Ramos (cell line): ENCODE measurements at regions not wholly inside any gene's neighbourhood (a gene's known extent, or its start where the extent isn't known, plus 50 kb on each side); places are given as distances from the start of the nearest gene placed in this dataset.

Experiments
- in situ Hi-C: fragments of 300-500 bp; cut with MboI; formaldehyde crosslinking; loops from one replicate; pipeline ENCODE4 v1.14.3; 2022; ENCODE audit warnings: low sequenced_read_pairs; ENCODE audit not compliant: unreplicated experiment

GRCh38 chr11:35046681-35047080, 92.3 kb upstream of the CD44 start:
- in situ Hi-C loops, result loop anchor here (25.0 kb wide), 1 partner anchor 109 kb away; no protein-coding TSS in a partner anchor

- in situ Hi-C loops, result loop anchor here (25.0 kb wide), 1 partner anchor 110 kb away; no protein-coding TSS in a partner anchor
Measured at GRCh38 chr11:35047179-35047578, 91.8 kb upstream of the CD44 start.

DNA sequence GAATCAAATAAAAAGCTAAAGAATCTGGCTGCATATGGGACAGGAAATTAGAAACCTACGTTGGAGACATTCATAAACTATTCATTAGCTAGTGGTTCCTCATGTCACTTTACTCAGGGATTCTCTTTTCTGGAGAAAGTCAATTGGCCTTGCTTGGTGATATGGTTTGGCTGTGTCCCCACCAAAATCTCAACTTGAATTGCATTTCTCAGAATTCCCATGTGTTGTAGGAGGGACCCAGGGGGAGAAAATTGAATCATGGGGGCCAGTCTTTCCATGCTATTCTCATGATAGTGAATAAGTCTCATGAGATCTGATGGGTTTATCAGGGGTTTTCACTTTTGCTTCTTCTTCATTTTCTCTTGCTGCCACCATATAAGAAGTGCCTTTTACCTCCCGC, 91.2 kb upstream of the CD44 start:
- in situ Hi-C loops, result loop anchor here (25.0 kb wide), 1 partner anchor 110 kb away; no protein-coding TSS in a partner anchor

- in situ Hi-C loops, result loop anchor here (25.0 kb wide), 1 partner anchor 111 kb away; no protein-coding TSS in a partner anchor
Measured at GRCh38 chr11:35048346-35048745, 90.6 kb upstream of the CD44 start.

- in situ Hi-C loops, result loop anchor here (25.0 kb wide), 1 partner anchor 113 kb away; no protein-coding TSS in a partner anchor
Measured at GRCh38 chr11:35049859-35050531, 89.0 kb upstream of the CD44 start.

GRCh38 chr11:35050541-35050995, 88.4 kb upstream of the CD44 start:
- in situ Hi-C loops, result no loop called here

DNA sequence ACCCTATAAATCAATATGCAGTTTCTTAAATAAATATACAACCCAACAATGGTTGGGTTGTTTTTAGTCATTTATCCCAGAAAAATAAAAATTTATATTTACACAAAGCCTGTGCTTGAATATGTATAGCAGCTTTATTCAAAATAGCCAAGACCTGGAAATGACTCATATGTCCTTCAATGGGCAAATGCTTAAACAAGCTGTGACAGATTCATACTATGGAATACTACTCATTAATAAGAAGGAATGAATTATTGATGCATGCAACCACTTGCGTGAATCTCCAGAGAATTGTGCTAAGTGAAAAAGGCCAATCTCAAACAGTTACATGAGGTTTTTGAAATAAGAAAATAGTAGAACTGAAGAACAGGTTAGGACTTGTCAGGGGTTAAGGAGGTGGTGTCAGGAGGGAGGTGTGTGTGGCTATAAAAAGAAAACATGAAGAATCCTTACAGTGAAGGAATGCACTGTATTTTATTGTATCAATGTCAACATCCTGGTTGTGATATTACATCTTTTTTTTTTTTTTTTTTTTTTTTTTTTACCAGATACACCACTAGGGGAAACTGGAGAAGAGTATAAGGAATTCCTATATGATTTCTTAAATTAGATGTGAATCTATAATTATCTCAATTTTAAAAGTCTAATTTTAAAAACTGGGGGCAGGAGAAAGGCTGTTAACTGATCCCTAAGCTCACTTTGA, 82.4 kb upstream of the CD44 start:
- in situ Hi-C loops, result no loop called here

DNA sequence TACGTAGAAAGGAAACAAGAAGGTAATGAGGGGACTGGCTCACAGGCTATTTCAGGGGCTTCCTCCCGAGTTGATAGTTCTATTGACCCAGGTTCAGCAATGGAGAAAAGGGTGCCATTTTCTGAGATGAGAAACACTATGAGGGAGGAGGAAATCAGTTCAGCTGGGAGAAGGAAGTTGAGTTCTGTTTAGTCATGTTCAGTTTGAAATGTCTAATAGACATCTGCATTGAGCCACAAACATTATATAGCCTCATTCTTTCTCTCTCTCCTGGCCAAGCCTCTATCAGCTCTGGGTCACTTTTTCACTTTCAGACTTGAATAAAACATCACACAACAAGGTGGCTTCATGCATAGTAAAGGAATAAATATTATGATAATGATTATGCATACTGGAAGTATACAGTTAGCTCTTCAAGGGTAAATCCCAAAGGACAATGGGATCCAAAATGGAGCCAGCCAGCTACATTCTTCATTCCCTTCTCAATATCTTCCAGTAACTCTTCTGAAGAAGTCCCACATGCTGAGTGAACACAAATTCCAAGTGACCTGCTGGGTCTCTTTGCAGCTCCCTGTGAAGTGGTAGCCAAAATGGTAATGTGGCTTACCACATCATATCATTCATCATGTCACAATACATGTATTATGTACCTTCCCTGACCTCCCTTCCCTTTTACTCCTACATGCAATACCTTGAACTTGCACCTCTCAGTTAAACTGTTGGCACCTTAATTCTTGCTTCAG, 80.9 kb upstream of the CD44 start:
- in situ Hi-C loops, result no loop called here

GRCh38 chr11:35058669-35059434, 80.1 kb upstream of the CD44 start:
- in situ Hi-C loops, result no loop called here

- in situ Hi-C loops, result no loop called here
Measured at GRCh38 chr11:35061516-35062440, 77.2 kb upstream of the CD44 start.

- in situ Hi-C loops, result no loop called here
Measured at GRCh38 chr11:35063488-35063931, 75.5 kb upstream of the CD44 start.

GRCh38 chr11:35064114-35064800, 74.7 kb upstream of the CD44 start:
- in situ Hi-C loops, result no loop called here

- in situ Hi-C loops, result no loop called here
Measured at GRCh38 chr11:35065566-35065965, 73.4 kb upstream of the CD44 start.

- in situ Hi-C loops, result no loop called here
Measured at GRCh38 chr11:35066030-35066429, 72.9 kb upstream of the CD44 start.

GRCh38 chr11:35066783-35067423, 72.1 kb upstream of the CD44 start:
- in situ Hi-C loops, result no loop called here

DNA sequence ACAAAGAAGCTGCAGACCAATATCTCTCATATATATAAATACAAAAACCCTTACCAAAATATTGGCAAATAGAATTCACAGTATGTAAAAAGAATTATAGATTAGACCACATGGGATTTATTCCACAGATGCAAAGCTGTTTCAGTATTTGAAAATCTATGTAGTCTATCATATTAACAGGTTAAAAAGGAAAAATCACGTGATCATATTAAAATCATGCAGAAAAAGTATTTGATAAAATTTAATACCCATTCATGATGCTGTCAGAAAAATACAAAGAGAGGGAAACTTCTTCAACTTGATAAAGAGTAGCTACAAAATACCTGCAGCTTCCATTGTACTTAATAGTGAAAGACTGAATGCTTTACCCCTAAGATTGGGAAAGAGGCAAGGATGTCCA, 67.2 kb upstream of the CD44 start:
- in situ Hi-C loops, result no loop called here

GRCh38 chr11:35073691-35074419, 65.1 kb upstream of the CD44 start:
- in situ Hi-C loops, result no loop called here
